Hematopoietic multipotent progenitor cell treated with erythropoietin and hydrocortisone succinate and interleukin-3 and kit ligand, for 8 days (in vitro differentiated cells): ENCODE measurements at regions not wholly inside any gene's neighbourhood (a gene's known extent, or its start where the extent isn't known, plus 50 kb on each side); places are given as distances from the start of the nearest gene placed in this dataset.
"Not testable (repeated sequence)": the region's sequence is repeated elsewhere in the genome, so short reads cannot be mapped to it uniquely, and the experiment has no call there.

Source experiments
- DNase-seq: peaks from one replicate; pipeline ENCODE4 v3.0.0-alpha.2; 2015

DNA sequence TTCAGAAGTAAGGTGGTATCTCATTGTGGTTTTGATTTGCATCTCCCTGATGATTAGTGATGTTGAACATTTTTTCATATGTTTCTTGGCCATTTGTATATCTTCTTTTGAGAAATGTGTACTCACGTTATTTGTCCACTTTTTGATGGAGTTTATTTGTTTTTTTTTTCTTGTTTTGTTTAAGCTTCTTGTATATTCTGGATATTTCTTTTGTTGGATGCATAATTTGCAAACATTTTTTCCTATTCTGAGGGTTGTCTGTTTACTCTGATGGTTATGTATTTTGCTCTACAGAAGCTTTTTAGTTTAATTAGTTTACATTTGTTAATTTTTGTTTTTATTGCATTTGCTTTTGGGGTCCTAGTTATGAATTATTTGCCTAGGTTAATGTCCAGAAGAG, 927.4 kb upstream of the LRFN5 start:
- DNase-seq: no peak

DNA sequence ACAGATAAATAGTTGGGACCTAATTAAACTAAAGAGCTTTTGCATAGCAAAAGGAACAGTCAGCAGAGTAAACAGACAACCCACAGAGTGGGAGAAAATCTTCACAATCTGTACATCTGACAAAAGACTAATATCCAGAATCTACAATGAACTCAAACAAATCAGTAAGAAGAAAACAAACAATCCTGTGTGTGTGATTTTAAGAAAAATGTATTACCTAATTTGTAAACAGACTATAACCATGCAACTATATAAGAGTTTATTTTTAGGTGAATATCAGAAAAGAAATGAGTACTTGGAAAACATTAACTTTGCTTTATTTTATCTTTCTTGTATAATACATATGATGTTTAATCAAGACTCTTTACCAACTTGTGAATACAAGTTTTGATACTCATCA, 929.5 kb upstream of the LRFN5 start:
- not testable (repeated sequence) for DNase-seq

DNA sequence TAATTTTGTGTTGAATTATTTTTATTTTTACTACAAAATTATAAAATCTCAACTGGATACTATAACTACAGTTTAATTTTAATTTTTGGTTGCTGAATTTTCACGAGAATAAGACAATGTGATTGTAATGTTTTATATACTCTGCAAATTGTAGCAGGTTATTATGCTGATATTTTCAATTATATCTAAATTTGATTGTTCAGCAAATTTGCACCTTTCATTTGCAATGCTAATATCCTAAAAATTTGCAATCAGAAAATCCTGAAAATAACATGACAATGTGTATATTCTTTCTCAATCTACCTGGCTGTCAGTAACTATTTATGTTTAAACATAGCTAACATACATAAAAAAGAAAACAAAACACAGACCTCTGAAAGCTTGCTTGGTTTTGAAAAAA, 932.2 kb upstream of the LRFN5 start:
- no peak for DNase-seq

DNA sequence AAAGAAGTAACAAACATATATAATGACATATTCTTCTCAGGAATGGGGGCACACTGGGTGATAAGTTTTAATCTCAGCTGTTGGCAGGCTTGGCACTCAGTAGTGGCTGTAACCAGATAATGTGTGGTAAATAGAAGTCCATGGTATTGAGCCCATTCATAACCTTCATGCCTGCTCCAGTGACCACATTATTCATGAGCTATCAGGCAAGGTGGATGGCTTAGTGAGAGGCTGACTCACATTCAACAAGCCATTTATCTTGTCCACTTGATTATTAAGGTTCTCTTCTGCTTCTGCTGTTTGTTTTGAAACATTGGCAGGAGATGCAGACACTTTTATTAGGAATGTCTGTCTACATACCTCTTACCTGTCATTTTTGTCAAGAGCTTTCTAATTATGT, 950.4 kb upstream of the LRFN5 start:
- DNase-seq: no peak

DNA sequence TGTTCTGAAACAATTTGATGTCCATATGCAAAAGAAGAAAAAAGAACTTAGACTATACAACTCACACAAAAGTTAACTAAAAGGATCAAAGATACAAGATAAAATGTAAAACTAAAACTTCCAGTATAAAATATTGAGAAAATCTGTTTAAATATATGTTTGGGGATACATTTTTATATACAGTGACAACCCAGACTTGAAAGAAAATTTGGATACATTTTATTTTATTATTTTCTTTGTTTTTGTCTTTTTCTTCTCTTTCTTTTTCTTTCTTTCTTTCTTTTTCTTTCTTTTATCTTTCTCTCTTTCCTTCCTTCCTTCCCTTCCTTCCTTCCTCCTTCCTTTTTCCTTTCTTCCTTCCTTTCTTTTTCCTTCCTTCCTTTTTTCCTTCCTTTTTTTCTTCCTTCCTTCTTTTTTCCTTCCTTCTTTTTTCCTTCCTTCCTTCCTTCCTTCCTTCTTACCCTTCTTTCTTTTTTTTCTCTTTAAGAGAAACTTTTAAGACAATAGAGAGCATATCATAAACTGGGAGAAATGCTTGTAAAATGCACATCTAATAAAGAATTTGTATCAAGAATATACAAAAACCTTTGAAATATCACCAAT, 954.5 kb upstream of the LRFN5 start:
- no peak for DNase-seq

DNA sequence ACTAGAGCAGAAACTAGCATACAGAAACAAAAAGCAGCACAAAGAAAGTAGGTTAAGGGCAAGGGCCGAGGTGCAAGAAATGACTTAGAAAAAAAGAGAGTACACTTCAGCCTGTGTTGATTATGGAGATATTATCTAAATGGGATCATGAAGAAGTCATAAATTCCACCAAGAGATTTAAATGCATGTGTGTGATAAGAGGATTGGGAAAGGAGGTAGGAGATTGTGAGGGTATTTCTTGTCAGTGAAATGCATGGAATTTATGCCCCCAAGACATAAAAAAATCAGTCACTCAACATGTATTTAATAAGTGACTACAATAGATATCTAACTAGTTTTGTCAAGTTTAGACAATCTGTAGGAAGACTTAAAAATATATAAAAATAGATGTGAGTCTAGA, 976.2 kb upstream of the LRFN5 start:
- no peak for DNase-seq

DNA sequence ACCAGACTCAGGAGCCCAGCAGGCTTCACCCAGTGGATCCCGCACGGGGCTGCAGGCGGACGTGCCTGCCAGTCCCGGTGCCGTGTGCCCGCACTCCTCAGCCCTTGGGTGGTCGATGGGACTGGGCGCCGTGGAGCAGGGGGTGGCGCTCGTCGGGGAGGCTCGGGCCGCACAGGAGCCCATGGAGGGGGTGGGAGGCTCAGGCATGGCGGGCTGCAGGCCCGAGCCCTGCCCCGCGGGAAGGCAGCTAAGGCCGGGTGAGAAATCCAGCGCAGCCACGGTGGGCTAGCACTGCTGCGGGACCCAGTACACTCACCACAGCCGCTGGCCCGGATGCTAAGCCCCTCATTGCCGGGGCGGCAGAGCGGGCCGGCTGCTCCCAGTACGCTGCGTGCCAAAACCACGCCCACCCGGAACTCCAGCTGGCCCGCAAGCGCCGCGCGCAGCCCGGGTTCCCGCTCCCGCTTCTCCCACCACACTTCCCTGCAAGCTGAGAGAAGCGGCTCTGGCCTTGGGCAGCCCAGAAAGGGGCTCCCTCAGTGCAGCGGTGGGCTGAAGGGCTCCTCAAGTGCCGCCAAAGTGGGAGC, 977.0 kb upstream of the LRFN5 start:
- not testable (repeated sequence) for DNase-seq

DNA sequence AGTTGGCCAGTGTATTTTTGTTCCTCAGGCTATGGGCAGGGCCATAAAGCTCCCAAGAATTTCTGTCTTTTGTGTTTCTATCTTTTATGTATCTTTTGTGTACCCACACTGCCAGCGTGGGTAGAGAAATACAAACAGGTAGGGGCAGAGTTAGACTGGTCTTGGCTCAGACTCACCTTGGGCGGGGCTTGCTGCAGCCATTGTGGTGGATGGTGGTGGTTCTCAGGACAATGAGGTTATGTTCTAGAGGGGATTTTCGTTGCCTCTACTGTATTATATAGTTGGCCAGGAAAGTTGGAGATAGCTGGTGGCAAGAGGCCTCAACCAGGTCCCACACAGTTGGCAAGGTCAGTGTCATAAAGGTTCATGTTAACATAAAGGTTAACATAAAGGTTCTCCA, 977.5 kb upstream of the LRFN5 start:
- DNase-seq: no peak

DNA sequence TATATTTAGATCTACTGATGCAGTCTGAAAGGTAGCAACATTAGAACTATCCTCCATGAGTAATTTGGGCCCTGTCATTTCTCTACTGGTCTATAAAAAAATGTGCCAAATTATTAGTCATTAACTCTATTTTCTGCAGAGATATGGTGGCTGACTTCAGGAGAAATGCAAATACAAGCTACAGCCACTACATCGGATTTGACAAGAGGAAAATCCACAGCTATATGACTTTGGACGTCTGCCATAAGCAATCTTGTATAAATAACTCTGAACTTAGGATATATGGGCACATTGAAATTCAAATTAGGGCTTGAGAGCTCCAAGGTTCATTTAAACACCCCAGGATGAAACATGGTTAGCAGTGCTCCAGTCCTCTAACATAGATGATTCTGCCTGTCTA, 983.0 kb upstream of the LRFN5 start:
- DNase-seq: no peak

DNA sequence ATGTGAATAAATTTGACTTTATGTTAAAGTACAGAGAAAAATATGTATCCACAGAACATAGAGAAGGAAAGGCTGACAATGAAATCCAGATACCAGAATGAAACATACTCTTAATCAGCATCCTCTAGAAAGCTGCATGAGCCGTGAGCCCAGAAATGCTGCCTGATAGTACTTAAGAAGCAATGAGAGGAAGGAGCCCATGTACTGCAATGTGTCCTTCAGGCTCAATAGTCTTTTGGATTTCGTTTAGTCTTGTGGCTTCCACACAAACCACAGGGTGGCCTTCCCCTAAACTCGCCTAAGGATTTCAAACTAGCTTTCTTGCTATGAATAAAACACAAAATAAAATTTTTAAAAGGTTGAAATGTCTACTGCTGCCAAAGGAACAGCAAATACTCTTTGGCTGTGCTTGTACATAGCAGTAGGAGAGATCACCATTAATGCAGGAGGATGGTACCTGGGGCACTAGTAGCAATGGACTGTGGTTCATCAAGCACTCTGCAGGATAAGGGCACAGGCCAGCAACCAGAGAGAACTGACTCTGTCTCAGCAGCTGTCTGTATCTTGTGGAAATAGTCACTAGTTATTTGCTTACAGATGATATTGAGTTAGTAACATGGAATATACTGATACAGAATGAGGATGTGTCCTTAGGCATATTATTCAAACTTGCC, 988.3 kb upstream of the LRFN5 start:
- no peak for DNase-seq

DNA sequence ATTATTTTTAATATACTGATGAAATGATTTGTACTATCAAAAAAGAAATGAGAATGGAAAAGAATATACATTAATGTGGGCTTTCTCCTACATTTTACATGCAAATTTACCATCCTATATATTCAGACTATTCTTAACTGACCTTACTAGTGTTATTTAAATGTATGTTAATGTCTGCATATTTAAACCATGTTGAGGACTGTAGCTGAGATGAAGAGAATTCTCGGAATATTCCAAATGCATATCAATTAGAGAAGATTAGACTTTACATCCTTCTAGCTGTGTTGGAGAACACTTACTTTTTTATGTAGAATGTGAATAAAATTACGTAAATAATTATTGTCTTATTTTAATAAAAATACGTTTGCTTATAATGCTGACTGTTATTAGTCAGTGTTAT, 990.1 kb upstream of the LRFN5 start:
- DNase-seq: no peak

DNA sequence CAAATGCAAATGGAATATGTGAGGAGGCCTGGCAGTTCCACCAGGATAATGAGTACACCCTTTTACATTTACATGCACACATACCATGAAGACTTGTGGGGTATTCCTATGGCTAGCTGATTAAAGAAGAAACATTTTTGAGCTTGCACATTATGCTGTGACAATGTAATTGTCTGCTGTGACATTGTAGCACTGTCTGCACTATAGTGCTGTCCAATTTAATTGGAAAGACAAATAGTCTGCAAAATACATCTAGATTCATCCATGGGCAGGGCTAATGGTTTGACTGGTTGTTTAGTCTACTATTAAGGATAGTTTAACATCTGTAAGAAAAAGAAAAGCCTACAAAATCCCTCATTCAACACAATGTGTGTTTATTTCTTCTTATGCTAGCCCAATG, 1005.6 kb upstream of the LRFN5 start:
- no peak for DNase-seq

DNA sequence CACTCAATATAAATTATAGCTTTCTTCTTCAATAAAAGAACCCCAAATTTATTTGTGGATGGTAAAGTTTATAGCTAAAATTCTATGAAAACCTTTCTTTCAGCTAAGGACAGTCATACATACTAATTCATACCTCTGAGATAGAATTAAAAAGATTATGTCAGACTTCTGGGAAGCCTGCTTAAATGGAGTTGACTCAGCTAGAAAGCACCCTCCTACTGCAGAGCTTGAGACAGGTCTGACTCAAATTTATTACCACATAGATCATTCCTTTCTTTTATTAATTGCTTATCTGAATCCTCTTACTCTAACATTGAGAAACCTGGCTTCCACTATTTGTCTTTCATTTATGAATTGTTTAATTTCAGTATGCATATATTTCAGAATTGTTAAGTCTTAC, 1007.0 kb upstream of the LRFN5 start:
- DNase-seq: no peak

DNA sequence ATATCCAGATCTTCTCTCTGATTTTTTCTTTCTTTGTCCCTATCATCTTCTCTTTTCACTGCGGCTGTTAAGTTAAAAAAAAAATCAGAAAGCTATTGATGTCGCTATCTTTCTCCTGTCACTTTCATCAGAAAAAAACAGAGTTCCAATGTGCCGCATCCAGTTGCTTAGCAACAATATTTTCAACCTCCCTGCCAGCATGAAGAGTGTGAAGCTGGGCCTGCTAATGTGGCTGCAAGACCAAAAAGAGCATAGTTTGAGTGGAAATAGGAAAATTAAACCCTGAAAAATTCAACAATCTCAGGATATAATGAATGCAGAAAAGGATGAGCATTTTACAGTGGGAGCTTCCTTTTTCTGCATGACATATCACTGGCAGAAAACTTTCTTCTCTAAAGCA, 1025.4 kb upstream of the LRFN5 start:
- no peak for DNase-seq

DNA sequence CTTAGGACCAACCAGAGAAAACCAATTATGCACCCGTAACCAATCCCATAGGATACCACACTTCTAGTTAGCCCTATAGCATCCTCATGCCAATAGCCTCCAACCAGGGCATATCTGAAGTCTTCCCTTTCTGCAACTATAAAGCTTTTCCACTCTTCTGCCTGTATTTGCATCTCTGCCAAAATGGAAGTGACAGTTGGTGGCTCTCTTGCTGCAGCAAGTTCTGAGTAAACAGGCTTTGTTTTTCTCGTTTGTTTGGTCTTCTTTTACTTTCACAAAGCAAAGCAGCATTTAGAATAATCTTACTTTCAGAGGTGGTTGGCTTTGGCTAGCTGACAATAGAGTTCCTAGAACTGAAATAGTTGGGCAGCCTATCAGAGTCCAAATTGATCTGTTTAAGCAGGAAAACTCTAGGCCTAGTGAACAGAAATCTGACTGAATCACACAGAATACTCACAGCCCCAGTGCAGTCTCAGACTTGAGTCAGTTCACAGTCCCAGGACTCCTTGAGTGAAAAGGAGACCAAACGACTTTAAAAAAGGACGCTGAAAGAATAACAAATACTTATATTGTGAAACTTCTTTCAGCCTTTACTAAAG, 1029.7 kb upstream of the LRFN5 start:
- DNase-seq: no peak

DNA sequence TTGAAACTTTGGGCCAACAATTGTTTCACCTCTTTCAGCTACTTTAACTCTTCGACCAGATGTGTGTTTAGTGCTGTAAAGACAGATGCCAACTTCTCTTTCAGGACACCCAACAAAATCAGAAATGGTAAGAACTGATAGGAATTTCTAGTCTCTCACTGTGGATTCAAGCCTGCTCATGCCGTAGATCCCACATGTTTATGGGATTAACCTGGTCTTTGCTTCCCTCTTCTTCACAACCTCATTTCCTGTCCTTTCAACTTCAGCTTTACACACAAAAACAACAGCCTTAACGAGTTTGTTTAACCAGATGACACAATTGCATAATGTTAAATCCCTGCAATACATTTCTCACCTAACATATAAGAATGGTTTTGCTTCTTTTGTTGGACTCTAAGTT, 1031.9 kb upstream of the LRFN5 start:
- no peak for DNase-seq

DNA sequence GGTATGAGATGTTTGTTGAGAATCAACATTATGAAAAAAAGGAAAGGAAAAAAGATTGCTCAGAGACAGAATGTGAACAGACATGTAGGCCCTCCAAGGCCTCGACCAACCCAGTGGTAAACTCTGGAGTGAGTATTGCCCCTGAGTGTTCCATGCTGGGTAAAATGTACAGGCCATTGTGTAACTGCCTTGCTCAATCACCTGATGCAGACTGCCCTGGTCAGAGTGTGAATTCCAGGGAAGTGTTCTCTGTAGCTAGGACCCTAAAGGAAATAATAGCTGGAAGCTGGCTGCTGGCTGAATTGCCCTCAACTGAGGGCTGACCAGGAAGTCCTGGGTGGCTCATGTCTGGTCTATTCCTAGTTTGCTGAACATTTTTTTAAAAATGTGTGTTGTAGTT, 1081.4 kb upstream of the LRFN5 start:
- DNase-seq: no peak

DNA sequence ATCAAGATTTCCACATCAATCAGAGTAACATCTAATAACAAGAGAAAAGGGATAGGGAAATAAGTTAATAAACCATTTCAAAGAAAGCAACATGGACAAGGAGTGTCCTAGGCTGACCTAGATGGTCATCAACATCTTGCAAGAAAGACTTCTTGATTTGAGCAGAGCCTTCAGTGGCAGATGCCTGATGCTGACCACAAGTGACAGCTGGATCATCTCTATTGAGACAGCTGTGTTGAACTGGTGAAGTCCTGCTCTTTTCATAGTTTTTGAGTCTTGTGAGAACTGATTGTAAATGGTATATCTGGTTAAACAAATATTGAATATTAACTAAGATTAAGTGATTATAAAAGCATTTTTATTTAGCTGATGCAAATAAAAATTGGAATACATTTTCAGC, 1083.6 kb upstream of the LRFN5 start:
- DNase-seq: no peak

DNA sequence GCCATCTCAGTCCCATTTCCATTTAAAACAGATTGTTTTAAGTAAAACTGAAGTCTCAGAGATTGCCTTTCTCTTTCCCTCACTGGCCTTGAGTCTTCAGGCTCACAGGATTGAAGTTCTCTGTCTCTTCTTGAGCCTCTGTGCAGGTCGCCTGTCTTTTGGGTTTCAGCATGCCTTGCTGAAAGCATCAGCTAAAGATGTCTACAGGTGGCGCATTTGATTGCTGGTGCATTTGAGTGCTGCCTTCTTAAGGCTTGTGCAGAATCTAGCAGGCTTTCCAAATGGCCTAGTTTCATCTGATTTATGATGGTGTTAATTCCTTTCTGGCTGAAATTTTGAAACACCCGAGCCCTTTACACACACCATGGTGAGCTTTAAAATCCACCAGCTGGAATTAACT, 1062.2 kb upstream of the FBXO33 start:
- no peak for DNase-seq

DNA sequence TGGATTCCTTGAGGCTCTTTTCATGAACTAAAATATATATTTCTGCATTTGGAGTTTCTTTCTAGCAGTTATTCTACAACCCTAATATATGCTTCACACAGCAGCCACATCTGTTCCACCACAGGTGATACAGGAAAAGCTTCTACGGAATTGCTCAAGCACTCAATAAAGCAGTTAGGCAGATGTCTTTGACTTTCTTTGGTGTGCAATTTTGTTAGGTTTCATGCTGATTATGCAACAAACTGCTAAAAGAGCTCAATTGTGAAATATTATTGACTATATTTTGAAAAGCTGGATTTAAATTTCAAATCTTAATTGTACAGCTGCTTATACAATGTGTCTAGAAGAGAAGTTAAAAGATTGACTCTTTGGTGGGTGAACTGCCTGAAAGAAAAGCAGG, 1055.6 kb upstream of the FBXO33 start:
- no peak for DNase-seq

DNA sequence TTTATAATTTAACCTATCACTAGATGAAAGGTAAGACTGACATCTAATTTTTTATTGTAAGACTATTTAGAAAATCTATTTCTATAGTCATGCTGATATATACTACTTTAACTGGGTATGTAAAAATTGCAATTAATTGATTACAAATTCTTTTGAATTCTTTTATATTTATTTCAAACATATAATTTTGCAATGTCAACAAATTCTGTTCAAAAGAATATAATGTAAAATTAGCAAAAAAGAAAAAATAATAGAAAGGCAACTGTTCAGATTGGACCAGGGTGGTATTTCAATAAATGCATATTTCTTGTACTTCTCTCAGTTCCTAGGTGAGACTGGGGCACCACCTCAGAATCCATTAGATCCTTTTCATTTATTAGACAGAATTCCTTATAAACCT, 1053.5 kb upstream of the FBXO33 start:
- DNase-seq: no peak

DNA sequence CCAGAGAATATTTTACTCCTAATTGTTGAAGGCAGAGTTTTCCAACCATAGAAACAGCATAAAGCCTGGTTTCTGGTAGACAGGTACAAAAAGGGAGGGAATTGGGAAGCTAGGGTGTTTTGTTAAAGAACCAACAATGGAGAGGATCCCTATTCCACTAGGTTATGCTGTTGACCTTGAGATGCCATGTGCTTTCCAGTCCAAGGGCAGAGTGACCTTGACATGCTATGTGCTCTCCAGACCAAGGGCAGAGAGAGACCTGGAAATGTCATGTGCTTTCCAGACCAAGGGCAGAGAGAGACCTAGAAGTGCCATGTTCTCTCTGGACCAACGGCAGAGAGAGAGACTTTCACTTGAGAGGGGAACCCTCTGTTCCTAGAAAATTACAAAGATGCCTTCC, 1043.8 kb upstream of the FBXO33 start:
- no peak for DNase-seq

DNA sequence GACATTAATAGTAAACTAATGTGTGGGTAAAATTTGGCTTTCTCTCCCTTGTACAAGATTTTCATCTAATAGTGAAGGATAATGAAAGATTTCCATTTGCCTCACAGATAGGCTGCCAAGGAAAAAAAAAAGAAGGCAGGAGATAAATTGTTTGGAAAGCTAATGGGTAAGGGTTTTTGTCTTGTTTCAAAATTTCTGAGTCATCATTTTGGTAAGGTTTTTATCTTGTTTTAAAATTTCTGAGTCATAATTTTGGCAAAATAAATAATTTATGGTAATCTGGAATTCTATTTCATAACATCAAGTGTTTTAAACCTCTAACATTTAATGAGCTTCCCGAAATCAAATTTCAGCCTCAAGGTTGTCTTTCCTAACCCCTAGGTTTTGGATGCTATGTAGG, 1035.7 kb upstream of the FBXO33 start:
- no peak for DNase-seq

DNA sequence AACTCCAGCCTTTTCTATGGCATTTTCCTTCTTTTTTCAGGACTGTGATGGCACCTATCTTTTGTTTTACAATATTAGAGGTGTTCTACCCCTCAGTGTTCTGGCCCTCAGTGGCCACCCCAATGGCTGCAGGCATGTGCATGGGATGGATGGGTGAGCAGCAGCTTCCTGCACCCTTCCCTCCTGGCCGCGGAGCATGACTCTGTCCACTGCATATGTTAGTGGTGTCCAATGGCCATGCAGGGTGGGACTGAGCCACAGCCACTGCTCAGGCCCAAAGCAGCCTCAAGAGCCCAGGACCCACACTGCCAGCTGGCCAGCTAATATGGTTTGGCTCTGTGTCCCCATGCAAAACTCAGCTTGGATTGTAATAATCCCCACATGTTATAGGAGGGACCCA, 1032.3 kb upstream of the FBXO33 start:
- DNase-seq: no peak

DNA sequence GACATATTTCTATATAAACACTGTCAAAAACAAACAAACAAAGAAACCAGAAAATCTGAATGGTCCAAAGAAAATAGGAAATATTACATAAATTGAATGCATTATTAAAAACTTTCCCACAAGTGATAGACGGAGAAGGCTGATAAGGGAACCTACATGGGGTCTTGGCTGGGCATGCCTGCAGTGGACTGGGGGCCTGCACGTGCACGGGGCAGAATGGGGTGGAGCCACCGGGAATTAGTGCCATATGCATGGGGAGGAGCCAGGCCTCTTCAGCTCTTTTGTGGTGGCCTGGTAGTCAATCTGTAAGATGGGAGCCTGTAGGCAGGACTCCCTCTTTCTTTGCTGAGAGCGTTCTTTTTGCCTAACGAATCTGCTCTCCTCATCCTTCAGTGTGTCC, 1031.7 kb upstream of the FBXO33 start:
- DNase-seq: no peak
